CD4-positive, alpha-beta T cell treated with Interleukin-15 for 4 hours (primary cell): ENCODE measurements at regions not wholly inside any gene's neighbourhood (a gene's known extent, or its start where the extent isn't known, plus 50 kb on each side); places are given as distances from the start of the nearest gene placed in this dataset.

Experiments
- DNase-seq: peaks from one replicate; pipeline ENCODE4 v3.0.0-alpha.2; 2020; ENCODE audit warnings: low spot score

DNA sequence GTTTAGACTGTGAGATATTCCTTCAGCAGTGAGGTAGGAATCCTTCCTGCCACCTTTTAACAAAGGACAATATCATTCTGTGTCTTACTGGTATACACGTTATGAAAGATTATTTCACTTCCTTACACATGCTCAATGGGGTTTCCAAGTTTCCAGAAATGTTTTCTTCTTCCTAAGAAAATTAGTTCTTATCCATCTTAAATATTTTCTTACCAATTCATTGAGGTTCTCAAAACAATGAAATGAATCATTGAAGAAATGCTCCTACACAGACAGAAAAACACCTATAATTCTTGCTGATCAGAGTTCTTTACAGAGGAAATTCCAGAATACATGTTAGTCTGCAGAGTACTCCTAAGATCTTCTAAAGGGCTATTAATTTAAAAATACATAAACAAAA is 51.4 kb upstream of the SEC61G start:
- no peak for DNase-seq

DNA sequence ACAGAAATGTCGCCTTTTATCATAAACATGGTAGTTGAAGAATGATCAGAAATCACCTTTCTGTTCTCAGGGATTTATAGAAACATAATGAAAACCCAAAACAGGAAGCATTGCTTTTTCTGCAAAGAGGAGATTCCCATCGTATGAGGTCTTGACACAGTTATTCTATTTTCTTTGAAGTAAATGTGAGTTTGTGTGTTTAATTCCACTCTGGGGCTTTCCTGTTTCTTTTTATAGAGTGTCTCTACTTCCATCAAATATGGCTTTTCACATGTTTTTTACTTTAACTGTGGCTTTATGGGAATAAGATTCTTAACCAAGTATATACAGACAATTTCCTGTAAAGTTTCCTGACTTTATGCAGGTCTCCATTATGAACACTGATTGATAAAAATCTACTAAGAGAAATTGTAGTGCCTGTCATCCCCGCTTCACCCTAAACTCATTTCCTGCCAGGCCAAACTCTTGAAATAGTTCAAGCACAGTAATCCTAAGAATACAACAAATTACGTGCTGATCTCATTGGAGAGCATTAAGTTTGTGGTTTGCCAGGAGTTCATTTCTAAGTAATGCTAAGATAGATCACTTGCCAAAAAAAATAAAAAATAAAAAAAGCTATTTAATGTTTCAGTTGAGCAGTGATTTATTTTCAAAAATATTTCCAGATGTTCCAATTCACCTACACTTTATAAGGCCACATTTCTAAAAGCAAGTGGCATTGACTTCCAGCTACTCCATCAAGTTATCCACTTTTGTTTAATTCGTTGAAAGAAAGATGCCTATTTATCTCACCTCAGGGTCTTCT is 52.2 kb upstream of the SEC61G start:
- DNase-seq, result no peak

DNA sequence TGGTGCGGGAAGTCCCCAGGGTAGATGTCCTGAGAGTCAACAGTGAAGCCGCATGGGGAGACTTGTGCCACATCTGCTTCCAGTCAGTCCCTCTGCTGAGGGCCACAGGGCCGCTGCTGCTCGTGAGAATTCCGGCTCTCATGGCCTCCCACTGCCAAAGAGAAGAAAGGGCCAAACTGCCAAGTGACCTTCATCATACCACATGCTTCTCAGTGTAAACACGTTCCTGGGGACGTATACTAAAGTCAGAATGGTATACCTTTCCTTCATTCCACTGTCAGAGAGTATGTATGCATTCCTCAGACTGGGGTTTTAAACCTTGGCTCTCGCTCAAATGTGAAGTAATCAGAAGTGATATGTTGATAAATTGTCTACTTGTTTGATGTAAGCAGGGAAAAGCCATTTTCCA is 52.8 kb upstream of the SEC61G start:
- no peak for DNase-seq

DNA sequence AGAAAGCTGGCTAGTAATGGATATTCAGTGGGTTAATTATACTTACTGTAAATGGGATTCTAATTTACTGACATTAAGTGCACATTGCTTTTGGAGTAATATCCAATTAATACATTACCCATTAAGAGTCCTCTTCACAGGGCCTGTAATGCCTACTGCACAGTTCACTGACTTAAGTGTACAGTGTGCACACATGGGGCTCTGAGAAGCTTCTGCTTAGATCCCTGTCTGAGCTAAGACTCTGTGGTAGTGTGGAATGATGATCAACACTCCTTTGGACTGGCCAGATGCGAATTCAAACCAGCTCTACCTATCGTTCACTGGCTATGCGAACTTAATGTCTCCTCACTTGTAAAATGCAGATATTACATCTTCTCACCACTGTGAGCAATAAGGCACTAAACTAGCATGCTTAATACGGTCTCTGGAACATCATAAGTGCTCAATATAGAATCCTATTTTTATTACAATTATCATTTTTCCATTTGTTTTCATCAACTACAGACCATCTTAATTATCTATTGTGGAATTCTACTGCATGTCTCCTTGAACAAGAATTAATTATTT is 53.8 kb upstream of the SEC61G start:
- no peak for DNase-seq

DNA sequence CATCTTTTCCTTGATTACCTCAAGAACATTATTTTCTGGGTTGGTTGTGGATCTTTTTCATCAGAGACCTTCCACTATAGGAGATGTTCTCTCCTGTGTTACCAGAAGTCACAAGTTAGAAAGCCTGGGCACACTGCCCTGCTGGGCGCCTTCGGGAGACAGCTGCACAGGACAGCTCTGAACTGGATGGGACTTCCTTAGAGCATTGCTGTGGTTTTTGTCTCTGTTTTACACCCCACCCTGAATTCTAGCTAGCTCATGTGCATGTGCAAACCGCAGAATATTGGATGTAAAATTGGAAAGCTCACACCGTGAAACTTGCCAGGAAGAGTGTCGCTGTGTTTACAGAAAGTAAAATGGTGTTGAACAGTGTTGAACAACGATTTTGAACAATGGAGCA is 54.4 kb upstream of the SEC61G start:
- DNase-seq, result no peak

DNA sequence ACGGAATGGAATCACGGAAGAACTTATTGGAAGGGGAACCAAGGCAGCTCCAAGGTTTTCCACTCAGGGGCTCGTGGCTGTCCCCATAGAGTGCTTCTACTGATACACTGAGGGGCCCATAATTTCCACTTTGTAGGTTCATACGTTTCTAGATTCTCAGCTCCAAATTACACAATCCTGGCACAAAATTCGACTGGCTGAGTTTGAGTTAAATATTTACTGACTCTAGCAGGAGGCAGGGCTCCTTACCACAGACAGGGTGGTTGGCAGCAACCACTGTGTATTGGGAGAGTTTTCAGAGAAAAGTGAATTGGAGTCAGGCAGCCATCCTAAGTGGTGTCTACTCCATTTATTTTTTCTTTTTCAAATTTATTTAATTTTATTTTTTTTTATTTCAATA is 55.4 kb upstream of the SEC61G start:
- DNase-seq, result no peak

DNA sequence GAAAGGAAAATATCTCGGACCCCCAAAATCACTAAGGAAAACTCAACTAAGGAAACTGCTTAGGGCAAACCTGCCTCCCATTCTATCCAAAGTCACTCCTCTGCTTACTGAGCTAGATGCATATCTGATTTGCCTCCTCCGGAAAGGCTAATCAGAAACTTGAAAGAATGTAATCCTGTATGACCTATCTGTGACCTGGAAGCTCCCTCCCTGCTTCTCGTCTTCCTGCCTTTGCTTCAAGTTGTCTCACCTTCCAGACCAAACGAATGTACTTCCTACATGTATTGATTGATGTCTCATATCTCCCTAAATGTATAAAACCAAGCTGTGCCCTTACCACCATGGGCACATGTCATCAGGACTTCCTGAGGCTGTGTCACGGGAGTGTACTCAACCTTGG is 58.1 kb upstream of the SEC61G start:
- DNase-seq, result no peak

DNA sequence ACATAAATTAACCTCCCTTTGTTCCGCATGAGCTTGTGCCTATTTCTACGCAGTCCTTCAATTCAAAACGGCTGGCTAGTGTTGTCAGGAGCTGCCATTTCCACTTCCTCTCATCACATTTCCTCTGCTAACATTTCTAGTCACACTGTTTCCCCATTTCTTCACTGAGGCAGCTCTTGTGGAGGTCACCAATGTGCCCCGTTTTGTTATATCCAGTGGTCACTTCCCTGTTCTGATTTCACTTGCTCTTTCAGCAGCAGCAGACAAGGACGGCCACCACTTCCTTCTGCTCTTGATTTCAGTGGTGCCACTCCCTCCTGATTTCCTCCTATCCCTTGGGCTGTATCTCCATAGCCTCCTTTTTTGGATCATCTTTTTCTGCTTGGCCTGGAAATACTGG is 64.8 kb upstream of the SEC61G start:
- no peak for DNase-seq

DNA sequence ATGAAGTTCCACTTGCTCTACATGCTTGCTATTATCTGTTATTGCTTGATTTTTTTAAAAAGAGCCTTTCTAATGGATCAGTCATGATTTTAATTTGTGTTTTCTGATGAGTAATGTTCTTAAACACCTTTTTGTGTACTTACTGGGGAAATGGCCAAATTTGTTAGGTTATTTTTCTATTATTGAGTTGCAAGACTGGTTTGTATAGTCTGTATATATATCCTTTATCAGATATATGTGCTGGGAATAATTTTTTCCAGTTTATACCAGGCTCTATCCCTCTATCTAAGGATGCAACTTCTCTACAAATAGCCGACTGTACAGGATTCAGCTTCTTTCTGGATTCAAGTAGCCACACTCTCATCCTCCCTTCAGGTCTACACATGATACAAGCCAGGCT is 65.6 kb upstream of the SEC61G start:
- DNase-seq, result no peak

DNA sequence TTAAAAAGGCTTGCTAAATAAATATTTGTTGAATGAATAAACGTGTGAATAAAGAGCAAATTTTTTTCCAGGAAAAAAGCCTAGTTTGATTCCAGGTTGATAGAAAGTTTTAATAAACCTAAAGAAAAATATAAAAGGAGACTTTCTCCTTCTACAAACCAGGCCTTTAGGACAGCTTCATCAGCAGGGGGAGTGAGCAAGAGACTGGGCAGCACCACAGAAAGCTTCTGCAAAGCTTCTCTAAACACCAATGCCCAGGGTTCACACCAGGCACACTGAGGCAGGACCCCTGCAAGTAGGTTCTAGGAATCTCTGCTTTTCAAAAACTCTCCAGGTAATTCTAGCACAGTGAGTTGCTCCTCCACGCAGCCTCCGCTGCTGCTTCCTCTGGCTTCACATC is 66.4 kb upstream of the SEC61G start:
- no peak for DNase-seq

DNA sequence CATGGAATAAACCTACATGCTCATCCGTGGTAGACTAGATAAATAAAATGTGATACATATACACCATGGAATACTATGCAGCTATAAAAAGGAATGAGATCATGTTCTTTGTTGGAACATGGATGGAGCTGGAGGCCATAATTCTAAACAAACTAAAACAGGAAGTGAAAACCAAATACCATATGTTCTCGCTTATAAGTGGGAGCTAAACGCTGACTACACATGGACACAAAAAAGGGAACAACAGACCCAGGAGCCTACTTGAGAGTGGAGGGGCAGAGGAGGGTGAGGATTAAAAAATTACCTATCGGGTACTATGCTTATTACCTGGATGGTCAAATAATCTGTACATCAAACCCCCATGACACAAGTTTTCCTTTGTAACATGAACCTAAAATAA is 68.7 kb upstream of the SEC61G start:
- no peak for DNase-seq

DNA sequence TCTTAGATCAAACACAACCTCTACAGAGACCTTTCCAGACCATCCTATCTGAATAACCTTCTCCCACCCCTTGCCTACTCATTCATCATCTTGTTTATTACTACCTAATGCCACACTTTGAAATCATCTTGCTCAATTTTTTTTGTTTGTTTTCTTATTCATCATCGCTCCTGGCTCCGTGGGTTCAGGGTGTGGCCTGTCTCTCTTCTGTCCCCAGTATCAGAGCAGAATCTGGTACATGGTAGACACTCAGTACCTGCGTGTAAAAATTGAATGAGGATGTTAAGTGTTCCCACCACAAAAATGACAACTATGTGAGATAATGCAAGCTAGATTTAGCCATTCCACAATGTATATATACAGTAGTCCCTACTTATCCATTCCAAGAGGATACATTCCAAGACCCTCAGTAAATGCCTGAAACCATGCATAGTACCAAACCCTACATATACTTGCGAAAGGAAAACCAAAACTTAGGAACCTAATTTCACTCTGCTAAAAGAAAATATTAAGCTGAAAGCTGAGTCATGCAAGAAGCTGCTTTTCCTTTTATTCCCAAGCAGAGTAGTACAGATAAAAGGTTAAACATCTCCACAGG is 72.1 kb upstream of the SEC61G start:
- no peak for DNase-seq

DNA sequence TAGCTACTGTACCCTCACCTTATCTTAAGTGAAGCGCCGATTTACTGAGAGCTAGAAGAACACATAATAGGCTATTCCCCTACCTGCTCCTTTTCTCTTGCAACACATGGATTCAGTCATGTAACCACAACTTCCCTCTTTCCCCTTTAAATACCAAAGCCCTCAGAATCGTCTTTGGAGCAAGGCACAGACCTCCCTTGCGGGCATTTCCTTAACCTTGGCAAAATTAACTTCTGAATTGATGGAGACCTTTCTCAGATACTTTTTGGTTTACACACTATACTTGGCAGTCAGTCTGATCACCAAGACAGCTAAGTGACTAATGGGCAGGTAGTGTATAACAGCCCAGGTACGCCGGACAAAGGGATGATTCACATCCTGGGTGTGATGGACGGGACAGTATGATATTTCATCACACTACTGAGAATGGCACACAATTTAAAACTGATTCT is 72.7 kb upstream of the SEC61G start:
- no peak for DNase-seq

DNA sequence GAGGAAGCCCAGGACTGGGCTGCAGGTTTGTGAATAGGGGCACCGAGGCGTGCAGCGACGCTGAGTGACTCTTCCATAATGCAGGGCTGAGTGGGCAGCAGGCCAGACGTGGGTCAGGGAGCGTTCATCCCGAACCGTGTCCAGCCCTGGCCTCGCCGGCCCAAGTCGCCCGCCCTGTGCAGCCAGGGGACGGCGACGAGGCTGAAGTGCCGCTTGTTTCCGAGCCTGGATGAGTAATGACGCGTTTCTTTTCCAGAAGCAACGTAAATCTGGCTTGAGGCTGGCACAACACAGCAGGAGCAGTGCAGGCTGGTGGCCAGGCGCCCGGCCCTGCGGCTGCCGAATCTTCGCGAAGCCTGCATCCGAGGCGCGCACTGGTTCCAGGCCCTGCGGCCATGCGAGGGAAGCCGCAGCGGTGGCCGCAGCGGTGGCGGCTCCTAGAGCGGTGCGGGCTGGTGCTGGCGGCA is 74.0 kb upstream of the SEC61G start:
- DNase-seq, result no peak

DNA sequence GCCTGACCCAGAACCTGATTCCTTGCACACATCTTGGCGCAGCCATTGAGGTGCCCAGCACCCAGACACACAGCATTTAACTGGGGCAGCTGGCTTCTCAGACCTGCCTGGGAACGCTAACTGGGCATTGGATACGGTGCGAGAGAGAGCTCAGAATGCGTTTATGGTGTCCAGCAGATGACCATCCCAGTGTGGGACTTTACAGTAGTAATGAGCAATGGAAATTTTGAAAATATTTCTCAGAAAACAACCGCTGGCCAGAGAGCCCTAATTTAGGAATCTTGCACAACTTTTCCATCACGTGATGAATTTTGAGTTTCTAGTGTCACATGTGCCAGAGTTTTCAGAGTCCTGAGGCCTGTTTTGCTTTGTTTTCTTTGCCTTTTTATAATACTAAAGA is 78.2 kb upstream of the SEC61G start:
- DNase-seq, result no peak

DNA sequence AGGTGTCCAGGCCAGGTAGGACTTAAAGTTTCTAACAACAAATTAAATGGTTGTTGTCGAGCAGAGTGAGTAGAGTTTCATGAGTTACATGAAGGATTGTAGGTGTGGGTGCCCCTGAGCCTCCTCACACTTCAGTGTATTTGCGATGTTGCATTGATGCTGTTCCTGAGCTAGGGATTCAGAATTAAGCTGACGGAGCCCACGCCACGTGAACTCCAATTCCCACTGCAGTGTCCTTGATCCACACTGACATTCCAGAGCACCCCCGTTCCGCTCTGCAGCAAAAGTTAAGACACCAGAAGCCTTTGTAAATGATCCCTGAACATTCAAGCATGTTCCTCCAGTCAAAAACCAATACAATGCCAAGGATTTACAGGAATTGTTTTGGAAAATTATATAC is 78.8 kb upstream of the SEC61G start:
- no peak for DNase-seq

DNA sequence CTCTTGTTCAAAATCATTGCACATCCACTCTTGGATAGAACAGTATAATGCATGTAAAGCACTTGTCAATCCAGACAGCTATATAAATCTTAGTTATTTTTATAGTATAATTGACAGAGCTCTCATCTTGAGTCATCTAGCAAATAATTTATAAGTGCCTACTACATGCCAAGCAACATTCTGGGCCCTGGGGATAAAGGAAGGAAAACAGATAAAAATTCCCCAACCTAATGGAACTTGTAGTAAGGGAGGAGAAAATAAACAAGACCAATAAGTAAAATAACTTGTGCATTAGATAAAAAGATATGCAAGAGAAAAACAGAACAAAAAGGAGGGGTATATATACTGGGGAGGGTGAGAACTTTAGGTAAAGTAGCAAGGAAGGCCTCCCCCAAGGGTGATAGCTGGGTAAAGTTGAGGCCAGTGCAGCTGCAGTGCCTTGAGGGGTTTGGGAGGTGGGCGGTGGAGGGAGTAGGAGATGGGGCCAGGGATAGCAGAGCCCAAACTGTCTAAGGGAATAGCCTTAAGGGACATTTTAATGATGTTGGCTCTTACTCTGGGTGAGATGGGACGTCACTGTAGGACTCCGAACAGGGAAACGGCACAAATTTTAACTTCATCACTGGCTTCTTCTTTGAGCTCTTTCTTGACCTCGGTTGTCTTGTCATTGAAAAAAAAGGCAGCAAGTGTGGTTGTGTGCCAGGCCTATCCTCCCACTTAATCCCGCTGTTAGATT is 79.3 kb upstream of the SEC61G start:
- DNase-seq, result no peak

DNA sequence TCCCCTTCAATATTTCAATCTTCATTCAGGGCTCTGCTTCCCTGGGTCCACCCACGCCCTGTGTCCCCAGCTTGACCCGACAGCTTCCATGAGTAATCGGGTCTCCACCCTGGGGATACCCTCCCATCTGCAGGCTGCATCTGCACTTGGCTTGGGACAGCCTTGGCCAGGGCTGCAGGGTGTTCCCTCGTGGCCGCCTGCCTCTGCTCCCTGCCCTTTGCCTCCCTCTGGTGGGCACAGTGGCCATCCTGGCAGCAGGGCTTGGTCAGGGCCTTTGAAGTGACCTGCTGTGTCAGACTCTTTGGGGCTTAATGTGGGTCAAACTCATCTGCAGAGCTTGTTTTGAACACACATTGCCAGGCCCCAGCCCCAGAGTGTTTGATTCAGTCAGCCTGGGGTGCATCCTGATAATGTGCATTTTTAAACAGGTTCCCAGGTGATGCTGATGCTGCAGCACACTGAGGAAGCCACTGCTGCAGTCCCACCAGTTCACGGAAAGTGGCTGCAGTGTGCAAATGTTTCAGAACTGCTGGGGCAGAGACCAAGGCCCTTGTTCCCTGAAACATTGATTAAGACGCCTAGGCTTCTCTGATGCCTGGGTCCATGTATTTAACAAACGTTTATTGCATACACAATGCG is 80.7 kb upstream of the SEC61G start:
- no peak for DNase-seq

DNA sequence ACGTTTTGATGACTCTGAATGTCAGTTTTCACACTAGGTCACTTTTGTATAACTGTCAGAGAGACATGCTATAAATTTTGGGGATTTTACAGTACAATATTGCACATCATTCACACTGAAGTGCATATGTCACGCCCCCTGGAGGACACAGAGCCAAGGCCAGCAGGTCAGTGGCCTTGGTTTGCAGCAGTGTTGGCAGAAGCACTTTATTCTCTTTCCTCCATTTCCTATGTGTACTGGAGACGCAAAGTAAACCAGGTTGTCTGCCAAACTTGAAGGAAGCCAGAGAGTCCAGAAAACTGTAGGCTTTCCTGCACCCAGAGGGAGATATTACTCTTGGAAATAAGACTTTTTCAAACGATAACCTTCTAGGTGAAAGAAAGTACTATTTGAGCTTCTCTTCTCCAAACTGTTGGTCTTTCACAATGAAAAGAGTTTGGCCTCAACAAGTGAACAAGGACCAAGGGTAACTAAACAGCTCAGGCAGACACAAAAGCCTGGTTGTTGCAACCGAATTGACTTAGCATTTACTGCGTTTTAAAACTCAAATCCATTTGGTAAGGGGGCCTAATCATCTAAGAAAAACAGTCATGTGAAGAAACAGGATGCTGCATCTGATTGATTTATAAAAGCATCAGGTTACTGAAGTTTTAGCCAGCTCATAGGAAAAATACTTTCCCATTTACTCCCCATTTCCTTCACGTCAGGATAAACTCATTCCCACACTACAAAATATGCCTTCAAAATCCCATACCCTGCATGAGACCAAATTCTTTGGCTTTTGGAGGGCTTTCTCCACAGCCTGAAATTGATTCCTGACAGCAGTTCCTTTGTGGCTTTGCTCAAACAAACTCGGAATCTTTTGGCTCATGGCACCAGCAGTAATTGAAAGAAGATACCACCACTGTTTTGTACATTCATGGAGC is 83.0 kb upstream of the SEC61G start:
- DNase-seq, result peak; percentile 6

DNA sequence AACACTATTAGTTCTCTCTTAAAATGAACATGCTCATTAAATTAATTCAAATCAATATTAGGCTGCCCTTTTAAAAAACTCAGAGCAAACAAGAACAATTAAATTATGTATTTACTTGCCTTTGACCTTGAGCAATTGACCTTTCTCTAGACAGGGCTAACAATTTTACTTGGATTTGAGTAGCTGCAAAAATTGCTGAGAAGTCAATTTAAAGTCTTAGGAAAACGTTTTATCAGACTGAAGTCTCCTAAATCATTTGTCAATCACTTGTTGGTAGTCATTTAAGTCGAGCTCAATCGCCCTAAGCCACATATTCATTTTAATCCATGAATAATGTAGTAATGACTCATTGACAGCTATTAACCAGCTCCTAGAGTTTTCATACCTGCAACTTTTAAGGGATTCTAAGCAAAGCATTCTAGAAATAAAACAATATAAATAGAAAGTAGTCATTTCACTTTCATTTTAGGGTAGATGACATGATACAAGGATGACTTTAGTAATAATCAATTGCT is 84.9 kb upstream of the SEC61G start:
- no peak for DNase-seq

DNA sequence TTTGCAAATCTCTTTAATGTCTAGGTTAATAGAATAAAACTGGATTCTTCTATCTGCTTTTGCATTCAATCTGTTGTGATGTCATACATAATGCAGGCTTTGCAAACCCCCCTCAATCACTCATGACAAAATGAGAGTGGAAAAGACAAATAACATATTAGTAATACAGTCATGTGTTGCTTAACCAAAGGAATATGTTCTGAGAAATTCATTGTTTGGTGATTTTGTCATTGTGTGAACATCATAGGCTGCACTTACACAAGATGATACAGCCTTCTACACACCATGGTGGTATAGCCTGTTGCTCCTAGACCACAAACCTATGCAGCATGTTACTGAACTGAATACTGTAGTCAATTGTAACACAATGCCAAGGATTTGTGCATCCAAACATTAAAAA is 87.3 kb upstream of the SEC61G start:
- no peak for DNase-seq
